Liver (tissue), 8 donors: ENCODE measurements at regions not wholly inside any gene's neighbourhood (a gene's known extent, or its start where the extent isn't known, plus 50 kb on each side); places are given as distances from the start of the nearest gene placed in this dataset.

Experiments used
- DNase-seq: peaks from one replicate; pipeline ENCODE4 v3.0.0-alpha.2; 2017; ENCODE audit warnings: low spot score
- H3K27ac ChIP-seq, 2 donors: one replicate each; pipeline ENCODE4 v1.7.0; 2013; ENCODE audit warnings: inconsistent platforms in 2 of 2, low read length in 2 of 2, control low read depth in 1 of 2, low read depth in 1 of 2, mild to moderate bottlenecking in 1 of 2
- H3K27me3 ChIP-seq, 4 donors: one replicate each; pipeline versions ENCODE4 v1.6.1 to v1.7.0; 2013; ENCODE audit warnings: low read length in 3 of 4, inconsistent platforms in 1 of 4, mild to moderate bottlenecking in 1 of 4, moderate library complexity in 1 of 4; ENCODE audit not compliant: control insufficient read depth in 4 of 4, insufficient read depth in 4 of 4
- H3K36me3 ChIP-seq, 4 donors: one replicate each; pipeline versions ENCODE4 v1.6.1 to v1.7.0; 2013; ENCODE audit warnings: low read length in 3 of 4, mild to moderate bottlenecking in 3 of 4, low read depth in 1 of 4, moderate library complexity in 1 of 4; ENCODE audit not compliant: control insufficient read depth in 4 of 4, insufficient read depth in 3 of 4
- H3K4me1 ChIP-seq, 4 donors: one replicate each; pipeline versions ENCODE4 v1.6.1 to v1.7.0; 2013; ENCODE audit warnings: low read length in 3 of 4, mild to moderate bottlenecking in 3 of 4, moderate library complexity in 1 of 4; ENCODE audit not compliant: control insufficient read depth in 4 of 4, insufficient read depth in 4 of 4
- H3K4me3 ChIP-seq, 3 donors: one replicate each; pipeline versions ENCODE4 v1.6.1 to v1.7.0; 2013; ENCODE audit warnings: low read length in 3 of 3, control low read depth in 1 of 3, low read depth in 1 of 3, mild to moderate bottlenecking in 1 of 3
- H3K9ac ChIP-seq, 2 donors: one replicate each; pipeline ENCODE4 v1.7.0; 2013; ENCODE audit warnings: low read length in 2 of 2, mild to moderate bottlenecking in 2 of 2, moderate library complexity in 2 of 2, control low read depth in 1 of 2, low read depth in 1 of 2
- H3K9me3 ChIP-seq, 4 donors: one replicate each; pipeline versions ENCODE4 v1.6.1 to v1.7.0; 2013; ENCODE audit warnings: low read length in 3 of 4; ENCODE audit not compliant: control insufficient read depth in 4 of 4
- EGR1 ChIP-seq, 2 donors: IDR thresholded peaks; 2 replicates each; pipeline ENCODE4 v1.6.1; 2016 to 2018; ENCODE audit warnings: antibody characterized with exemption in 2 of 2, low read depth in 2 of 2
- FOXA2 ChIP-seq: IDR thresholded peaks from 2 replicates; pipeline ENCODE4 v1.6.1; 2016; ENCODE audit warnings: antibody characterized with exemption
- GABPA ChIP-seq, 2 donors: IDR thresholded peaks in 1 of 2; conservative IDR thresholded peaks in 1 of 2; 2 replicates each; pipeline ENCODE4 v1.6.1; 2016; ENCODE audit warnings: antibody characterized with exemption in 2 of 2, mild to moderate bottlenecking in 1 of 2, moderate library complexity in 1 of 2
- HNF4A ChIP-seq, 2 donors: conservative IDR thresholded peaks; 2 replicates each; pipeline ENCODE4 v1.6.1; 2016; ENCODE audit warnings: antibody characterized with exemption in 2 of 2, mild to moderate bottlenecking in 2 of 2
- HNF4G ChIP-seq: IDR thresholded peaks from 2 replicates; pipeline ENCODE4 v1.6.1; 2016; ENCODE audit warnings: antibody characterized with exemption
- JUND ChIP-seq, 2 donors: IDR thresholded peaks; 2 replicates each; pipeline ENCODE4 v1.6.1; 2016; ENCODE audit warnings: antibody characterized with exemption in 2 of 2
- NR2F2 ChIP-seq: IDR thresholded peaks from 2 replicates; pipeline ENCODE4 v1.6.1; 2016; ENCODE audit warnings: antibody characterized with exemption
- RAD21 ChIP-seq, 2 donors: IDR thresholded peaks; 2 replicates each; pipeline ENCODE4 v1.6.1; 2016; ENCODE audit warnings: antibody characterized with exemption in 2 of 2, mild to moderate bottlenecking in 2 of 2
- REST ChIP-seq: IDR thresholded peaks from 2 replicates; pipeline ENCODE4 v1.6.1; 2016; ENCODE audit warnings: antibody characterized with exemption, mild to moderate bottlenecking
- RXRA ChIP-seq, 2 donors: IDR thresholded peaks; 2 replicates each; pipeline ENCODE4 v1.6.1; 2017 to 2018; ENCODE audit warnings: antibody characterized with exemption in 2 of 2, mild to moderate bottlenecking in 1 of 2
- SP1 ChIP-seq: IDR thresholded peaks from 2 replicates; pipeline ENCODE4 v1.6.1; 2018; ENCODE audit warnings: antibody characterized with exemption, mild to moderate bottlenecking
- TAF1 ChIP-seq: conservative IDR thresholded peaks from 2 replicates; pipeline ENCODE4 v1.6.1; 2016; ENCODE audit warnings: antibody characterized with exemption, mild to moderate bottlenecking
- YY1 ChIP-seq: IDR thresholded peaks from 2 replicates; pipeline ENCODE4 v1.6.1; 2016; ENCODE audit warnings: antibody characterized with exemption, mild to moderate bottlenecking
- WGBS: extraction: QIAGEN DNeasy Blood & Tissue Kit; methylation state at CpG from one replicate; pipeline ENCODE4 v1.1.7; 2013; 5-methylcytosine and 5-hydroxymethylcytosine counted together
- TF ChIP-seq, protein P1 (sequence below): fragments of 150-350 bp; IDR thresholded peaks from 2 replicates; pipeline ENCODE4 v1.5.1; 2017; ENCODE audit warnings: improper control_type of control experiment, low read depth, low read length; ENCODE audit not compliant: missing input control
- donor health status: healthy.
- donor health status: healthy.
- donor health status: healthy.
- donor health status: healthy.
- donor health status: healthy.

- no peak for DNase-seq
- Histone ChIP-seq H3K36me3 (no peaks in the 10 kb centered on the region), H3K4me1 (no peaks in the 10 kb centered on the region), H3K27ac (no peak overlapping the region), H3K4me3 (no peak overlapping the region), H3K9me3 (no peaks in the 10 kb centered on the region), H3K9ac (no peak overlapping the region), H3K27me3 (no peaks in the 10 kb centered on the region)
- TF ChIP-seq FOXA2 (no peak), HNF4G (no peak), TAF1 (no peak), GABPA (IDR thresholded peaks at IDR 0.05 in 1 of 2, conservative IDR thresholded peaks at IDR 0.05 in 1 of 2) (no peak), EGR1 (IDR thresholded peaks at IDR 0.05; ENCODE audit: low read depth in 2 of 2) (no peak), HNF4A (conservative IDR thresholded peaks at IDR 0.05) (no peak), YY1 (no peak), RXRA (IDR thresholded peaks at IDR 0.05) (no peak), NR2F2 (no peak)
- TF ChIP-seq, protein P1, sequence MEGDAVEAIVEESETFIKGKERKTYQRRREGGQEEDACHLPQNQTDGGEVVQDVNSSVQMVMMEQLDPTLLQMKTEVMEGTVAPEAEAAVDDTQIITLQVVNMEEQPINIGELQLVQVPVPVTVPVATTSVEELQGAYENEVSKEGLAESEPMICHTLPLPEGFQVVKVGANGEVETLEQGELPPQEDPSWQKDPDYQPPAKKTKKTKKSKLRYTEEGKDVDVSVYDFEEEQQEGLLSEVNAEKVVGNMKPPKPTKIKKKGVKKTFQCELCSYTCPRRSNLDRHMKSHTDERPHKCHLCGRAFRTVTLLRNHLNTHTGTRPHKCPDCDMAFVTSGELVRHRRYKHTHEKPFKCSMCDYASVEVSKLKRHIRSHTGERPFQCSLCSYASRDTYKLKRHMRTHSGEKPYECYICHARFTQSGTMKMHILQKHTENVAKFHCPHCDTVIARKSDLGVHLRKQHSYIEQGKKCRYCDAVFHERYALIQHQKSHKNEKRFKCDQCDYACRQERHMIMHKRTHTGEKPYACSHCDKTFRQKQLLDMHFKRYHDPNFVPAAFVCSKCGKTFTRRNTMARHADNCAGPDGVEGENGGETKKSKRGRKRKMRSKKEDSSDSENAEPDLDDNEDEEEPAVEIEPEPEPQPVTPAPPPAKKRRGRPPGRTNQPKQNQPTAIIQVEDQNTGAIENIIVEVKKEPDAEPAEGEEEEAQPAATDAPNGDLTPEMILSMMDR = no peak
- WGBS = 74% methylated on average over 1 of the region's 1 CpG
Observed at GRCh38 chr5:29089591-29090130, 2051.3 kb upstream of the CDH9 start.

- DNase-seq = no peak
- no peak for TF ChIP-seq SP1
- no peak for TF ChIP-seq EGR1 (IDR thresholded peaks at IDR 0.05; ENCODE audit: low read depth in 2 of 2)
- TF ChIP-seq RAD21 (IDR thresholded peaks at IDR 0.05) = no peak
- TF ChIP-seq, protein P1 = no peak
- TF ChIP-seq JUND (IDR thresholded peaks at IDR 0.05) = no peak
- no peak for TF ChIP-seq REST
- Histone ChIP-seq H3K9ac (no peak overlapping the region), H3K27ac (no peak overlapping the region), H3K4me1 (no peaks in the 10 kb centered on the region), H3K36me3 (no peaks in the 10 kb centered on the region), H3K4me3 (no peak overlapping the region), H3K27me3 (no peaks in the 10 kb centered on the region), H3K9me3 (no peaks in the 10 kb centered on the region)
- 47% methylated on average over 2 of the region's 2 CpGs for WGBS
Observed at GRCh38 chr5:29085142-29085541, 2046.8 kb upstream of the CDH9 start.
